ENCODE measurements at regions not wholly inside any gene's neighbourhood (a gene's known extent, or its start where the extent isn't known, plus 50 kb on each side); places are given as distances from the start of the nearest gene placed in this dataset.

GRCh38 chr6:115706981-115707380 lies 353.7 kb downstream of the FRK start:
- H2AFZ ChIP-seq (ENCODE audit: low read depth, low read length, poor library complexity, severe bottlenecking): no peak overlapping the region
- DNase-seq (ENCODE audit: low read depth, low spot score) (no peak), ATAC-seq (no peak)
- ChIA-PET RAD21 (ENCODE audit: low non-redundant PET in 1 of 2, low total read pairs in 2 of 2, uncharacterized antibody in 2 of 2, unreplicated experiment in 2 of 2) (no interaction called here), CTCF (no interaction called here), POLR2A (no interaction called here)
- no peaks in the 10 kb centered on the region for H3K9me2 ChIP-seq (ENCODE audit: insufficient read depth)
- no peaks in the 10 kb centered on the region for H3K79me2 ChIP-seq (ENCODE audit: insufficient read depth, low read length)
- no peaks in the 10 kb centered on the region for H3K9me3 ChIP-seq (ENCODE audit: control insufficient read depth in 1 of 2, insufficient read depth in 1 of 2, low read depth in 1 of 2, low read length in 2 of 2)
- no peaks in the 10 kb centered on the region for H3K36me3 ChIP-seq (ENCODE audit: control insufficient read depth in 1 of 2, insufficient read depth in 2 of 2, low read length in 2 of 2)
- H3K4me3 ChIP-seq (replicated peaks in 1 of 2; ENCODE audit: low read depth in 1 of 2, low read length in 2 of 2): no peak overlapping the region
- H3K4me1 ChIP-seq (ENCODE audit: control insufficient read depth in 1 of 2, insufficient read depth in 2 of 2, low read length in 2 of 2): no peaks in the 10 kb centered on the region
- H3K27ac ChIP-seq (ENCODE audit: low read depth, low read length): no peak overlapping the region
- H3K27me3 ChIP-seq (ENCODE audit: insufficient read depth, low read length): peaks cover 5% of the 10 kb centered on the region
- H3K9ac ChIP-seq (ENCODE audit: low read length): no peak overlapping the region
- no peaks in the 10 kb centered on the region for H4K20me1 ChIP-seq (ENCODE audit: insufficient read depth)
- TF ChIP-seq RAD21 (IDR thresholded peaks at IDR 0.05; ENCODE audit: low read depth) (no peak), SIN3A (IDR thresholded peaks at IDR 0.05; ENCODE audit: low read depth) (no peak), JUND (IDR thresholded peaks at IDR 0.05) (no peak), ZNF274 (IDR thresholded peaks at IDR 0.05; ENCODE audit: low read depth, low read length) (no peak), EZH2phosphoT487 (IDR thresholded peaks at IDR 0.05; ENCODE audit: borderline replicate concordance) (no peak)
- intact Hi-C loops (cut with micrococcal nuclease): no loop called here
- H3K4me2 ChIP-seq (ENCODE audit: low read length): no peak overlapping the region
- BruUV-seq (replicated peaks): no TSS peak

- no peaks in the 10 kb centered on the region for H3K9me2 ChIP-seq (ENCODE audit: insufficient read depth)
- ChIA-PET CTCF (no interaction called here), RAD21 (ENCODE audit: low non-redundant PET in 1 of 2, low total read pairs in 2 of 2, uncharacterized antibody in 2 of 2, unreplicated experiment in 2 of 2) (no interaction called here), POLR2A (no interaction called here)
- no peak for ATAC-seq
- H3K4me3 ChIP-seq (replicated peaks in 1 of 2; ENCODE audit: low read depth in 1 of 2, low read length in 2 of 2): no peak overlapping the region
- H3K36me3 ChIP-seq (ENCODE audit: control insufficient read depth in 1 of 2, insufficient read depth in 2 of 2, low read length in 2 of 2): no peaks in the 10 kb centered on the region
- H4K20me1 ChIP-seq (ENCODE audit: insufficient read depth): no peaks in the 10 kb centered on the region
- no peak overlapping the region for H3K27ac ChIP-seq (ENCODE audit: low read depth, low read length)
- BruUV-seq (replicated peaks): no TSS peak
- no peaks in the 10 kb centered on the region for H3K4me1 ChIP-seq (ENCODE audit: control insufficient read depth in 1 of 2, insufficient read depth in 2 of 2, low read length in 2 of 2)
- DNase-seq (ENCODE audit: low read depth, low spot score): no peak
- no peak overlapping the region for H2AFZ ChIP-seq (ENCODE audit: low read depth, low read length, poor library complexity, severe bottlenecking)
- H3K4me2 ChIP-seq (ENCODE audit: low read length): no peak overlapping the region
- H3K79me2 ChIP-seq (ENCODE audit: insufficient read depth, low read length): no peaks in the 10 kb centered on the region
- H3K9ac ChIP-seq (ENCODE audit: low read length): no peak overlapping the region
- no peaks in the 10 kb centered on the region for H3K9me3 ChIP-seq (ENCODE audit: control insufficient read depth in 1 of 2, insufficient read depth in 1 of 2, low read depth in 1 of 2, low read length in 2 of 2)
- H3K27me3 ChIP-seq (ENCODE audit: insufficient read depth, low read length): no peaks in the 10 kb centered on the region; the same call in 1 of the 2 replicates
- intact Hi-C loops (cut with micrococcal nuclease): no loop called here
- TF ChIP-seq CBX3 (IDR thresholded peaks at IDR 0.05; ENCODE audit: low read depth) (no peak), ELF1 (IDR thresholded peaks at IDR 0.05; ENCODE audit: borderline replicate concordance, low read depth) (no peak), EGR1 (IDR thresholded peaks at IDR 0.05; ENCODE audit: low read depth) (no peak), POLR2AphosphoS5 (IDR thresholded peaks at IDR 0.05; ENCODE audit: low read depth, low read length) (no peak), SRF (IDR thresholded peaks at IDR 0.05; ENCODE audit: low read depth) (no peak), TCF7L2 (IDR thresholded peaks at IDR 0.05; ENCODE audit: borderline replicate concordance, extremely low read depth, insufficient read depth, insufficient read length) (no peak), REST (IDR thresholded peaks at IDR 0.05; ENCODE audit: low read depth) (no peak), RAD21 (IDR thresholded peaks at IDR 0.05; ENCODE audit: low read depth) (no peak), JUND (IDR thresholded peaks at IDR 0.05) (no peak), ZNF274 (IDR thresholded peaks at IDR 0.05; ENCODE audit: low read depth, low read length) (no peak), CTCF (IDR thresholded peaks at IDR 0.05 in 2 of 3, conservative IDR thresholded peaks at IDR 0.05 in 1 of 3; ENCODE audit: borderline replicate concordance in 1 of 3, insufficient read depth in 1 of 3, low read depth in 2 of 3, low read length in 2 of 3) (no peak), ZFX (IDR thresholded peaks at IDR 0.05) (no peak), EZH2phosphoT487 (IDR thresholded peaks at IDR 0.05; ENCODE audit: borderline replicate concordance) (no peak), SP1 (IDR thresholded peaks at IDR 0.05; ENCODE audit: low read depth) (no peak), SIN3A (IDR thresholded peaks at IDR 0.05; ENCODE audit: low read depth) (no peak)
- TF ChIP-seq, protein P1, sequence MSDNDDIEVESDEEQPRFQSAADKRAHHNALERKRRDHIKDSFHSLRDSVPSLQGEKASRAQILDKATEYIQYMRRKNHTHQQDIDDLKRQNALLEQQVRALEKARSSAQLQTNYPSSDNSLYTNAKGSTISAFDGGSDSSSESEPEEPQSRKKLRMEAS (IDR thresholded peaks at IDR 0.05): no peak
- TF ChIP-seq, protein P2, sequence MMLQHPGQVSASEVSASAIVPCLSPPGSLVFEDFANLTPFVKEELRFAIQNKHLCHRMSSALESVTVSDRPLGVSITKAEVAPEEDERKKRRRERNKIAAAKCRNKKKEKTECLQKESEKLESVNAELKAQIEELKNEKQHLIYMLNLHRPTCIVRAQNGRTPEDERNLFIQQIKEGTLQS (IDR thresholded peaks at IDR 0.05): no peak
These were observed 354.4 kb downstream of the FRK start for GRCh38 chr6:115706324-115706723.
